ENCODE measurements at regions not wholly inside any gene's neighbourhood (a gene's known extent, or its start where the extent isn't known, plus 50 kb on each side); places are given as distances from the start of the nearest gene placed in this dataset.

DNA sequence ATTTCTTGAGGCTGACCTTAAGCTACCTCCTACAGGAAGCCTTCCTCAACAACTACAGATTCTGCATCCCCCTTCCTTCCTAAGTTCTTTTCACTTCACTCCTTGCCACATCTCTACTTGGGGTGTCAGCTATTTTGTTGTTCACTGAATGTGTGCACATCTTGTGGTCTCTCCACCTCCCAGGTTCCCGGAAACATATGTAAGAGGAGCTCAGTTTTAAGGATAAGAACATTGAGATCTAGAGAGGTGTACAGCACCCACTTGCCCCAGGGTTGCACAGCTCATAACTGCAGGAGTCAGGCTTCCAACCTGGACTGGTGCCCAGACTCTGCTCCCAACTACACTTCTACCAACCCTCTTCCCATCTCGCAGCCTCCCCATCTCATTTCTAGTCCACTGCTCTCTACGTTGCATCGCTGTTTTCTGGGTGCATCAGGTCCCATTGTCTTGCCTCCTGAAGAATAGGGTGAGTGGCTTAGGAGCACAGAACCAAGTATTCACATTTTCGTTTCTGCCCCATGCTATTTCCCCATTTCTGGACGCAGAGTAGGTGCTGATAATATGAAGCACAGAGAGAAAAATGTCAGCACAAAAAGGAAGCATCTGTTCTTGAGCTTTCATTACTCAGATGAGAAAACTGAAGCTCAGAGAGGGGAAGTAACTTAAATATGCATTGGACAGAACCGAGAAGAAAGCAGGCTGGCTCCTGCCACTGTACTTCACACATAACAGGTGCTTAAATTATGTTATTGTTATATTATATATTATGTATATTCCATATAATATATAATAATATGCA is 292.0 kb upstream of the CCL2 start:
- TF ChIP-seq, protein P1, sequence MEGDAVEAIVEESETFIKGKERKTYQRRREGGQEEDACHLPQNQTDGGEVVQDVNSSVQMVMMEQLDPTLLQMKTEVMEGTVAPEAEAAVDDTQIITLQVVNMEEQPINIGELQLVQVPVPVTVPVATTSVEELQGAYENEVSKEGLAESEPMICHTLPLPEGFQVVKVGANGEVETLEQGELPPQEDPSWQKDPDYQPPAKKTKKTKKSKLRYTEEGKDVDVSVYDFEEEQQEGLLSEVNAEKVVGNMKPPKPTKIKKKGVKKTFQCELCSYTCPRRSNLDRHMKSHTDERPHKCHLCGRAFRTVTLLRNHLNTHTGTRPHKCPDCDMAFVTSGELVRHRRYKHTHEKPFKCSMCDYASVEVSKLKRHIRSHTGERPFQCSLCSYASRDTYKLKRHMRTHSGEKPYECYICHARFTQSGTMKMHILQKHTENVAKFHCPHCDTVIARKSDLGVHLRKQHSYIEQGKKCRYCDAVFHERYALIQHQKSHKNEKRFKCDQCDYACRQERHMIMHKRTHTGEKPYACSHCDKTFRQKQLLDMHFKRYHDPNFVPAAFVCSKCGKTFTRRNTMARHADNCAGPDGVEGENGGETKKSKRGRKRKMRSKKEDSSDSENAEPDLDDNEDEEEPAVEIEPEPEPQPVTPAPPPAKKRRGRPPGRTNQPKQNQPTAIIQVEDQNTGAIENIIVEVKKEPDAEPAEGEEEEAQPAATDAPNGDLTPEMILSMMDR (IDR thresholded peaks at IDR 0.05) = no peak
- no peak for TF ChIP-seq POLR2A (IDR thresholded peaks at IDR 0.05)
